Panc1 (cell line): ENCODE measurements at regions not wholly inside any gene's neighbourhood (a gene's known extent, or its start where the extent isn't known, plus 50 kb on each side); places are given as distances from the start of the nearest gene placed in this dataset.
"Not testable (repeated sequence)": the region's sequence is repeated elsewhere in the genome, so short reads cannot be mapped to it uniquely, and the experiment has no call there.

Experiments
- SIN3A ChIP-seq: IDR thresholded peaks from 2 replicates; pipeline ENCODE4 v1.6.1; 2012; ENCODE audit warnings: low read depth, mild to moderate bottlenecking, low read length, moderate library complexity, borderline replicate concordance; ENCODE audit not compliant: insufficient read depth
- TF ChIP-seq, protein P1 (sequence below): fragments of 450-650 bp; IDR thresholded peaks from 2 replicates; pipeline ENCODE4 v1.5.1; 2017; ENCODE audit warnings: mild to moderate bottlenecking

DNA sequence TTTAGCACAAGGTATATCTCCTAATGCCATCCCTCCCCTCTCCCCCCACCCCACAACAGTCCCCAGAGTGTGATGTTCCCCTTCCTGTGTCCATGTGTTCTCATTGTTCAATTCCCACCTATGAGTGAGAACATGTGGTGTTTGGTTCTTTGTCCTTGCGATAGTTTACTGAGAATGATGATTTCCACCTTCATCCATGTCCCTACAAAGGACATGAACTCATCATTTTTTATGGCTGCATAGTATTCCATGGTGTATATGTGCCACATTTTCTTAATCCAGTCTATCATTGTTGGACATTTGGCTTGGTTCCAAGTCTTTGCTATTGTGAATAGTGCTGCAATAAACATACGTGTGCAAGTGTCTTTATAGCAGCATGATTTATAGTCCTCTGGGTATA is 327.0 kb upstream of the FAM78B start:
- TF ChIP-seq, protein P1, sequence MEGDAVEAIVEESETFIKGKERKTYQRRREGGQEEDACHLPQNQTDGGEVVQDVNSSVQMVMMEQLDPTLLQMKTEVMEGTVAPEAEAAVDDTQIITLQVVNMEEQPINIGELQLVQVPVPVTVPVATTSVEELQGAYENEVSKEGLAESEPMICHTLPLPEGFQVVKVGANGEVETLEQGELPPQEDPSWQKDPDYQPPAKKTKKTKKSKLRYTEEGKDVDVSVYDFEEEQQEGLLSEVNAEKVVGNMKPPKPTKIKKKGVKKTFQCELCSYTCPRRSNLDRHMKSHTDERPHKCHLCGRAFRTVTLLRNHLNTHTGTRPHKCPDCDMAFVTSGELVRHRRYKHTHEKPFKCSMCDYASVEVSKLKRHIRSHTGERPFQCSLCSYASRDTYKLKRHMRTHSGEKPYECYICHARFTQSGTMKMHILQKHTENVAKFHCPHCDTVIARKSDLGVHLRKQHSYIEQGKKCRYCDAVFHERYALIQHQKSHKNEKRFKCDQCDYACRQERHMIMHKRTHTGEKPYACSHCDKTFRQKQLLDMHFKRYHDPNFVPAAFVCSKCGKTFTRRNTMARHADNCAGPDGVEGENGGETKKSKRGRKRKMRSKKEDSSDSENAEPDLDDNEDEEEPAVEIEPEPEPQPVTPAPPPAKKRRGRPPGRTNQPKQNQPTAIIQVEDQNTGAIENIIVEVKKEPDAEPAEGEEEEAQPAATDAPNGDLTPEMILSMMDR, result not testable (repeated sequence)
- TF ChIP-seq SIN3A, result not testable (repeated sequence)
